SU-DHL-6 (cell line): ENCODE measurements at regions not wholly inside any gene's neighbourhood (a gene's known extent, or its start where the extent isn't known, plus 50 kb on each side); places are given as distances from the start of the nearest gene placed in this dataset.

Experiments used
- EZH2phosphoT487 ChIP-seq: fragments of 200-600 bp; sonication (generic), shearing (Covaris generic); conservative IDR thresholded peaks from 2 replicates; pipeline ENCODE4 v1.6.1; 2018; ENCODE audit warnings: mild to moderate bottlenecking, antibody characterized with exemption, low read length, moderate library complexity, mixed read lengths
- TF ChIP-seq, protein P1 (sequence below): fragments of 200-600 bp; sonication (generic); IDR thresholded peaks from one replicate; pipeline ENCODE4 v1.5.1; 2017; ENCODE audit warnings: antibody characterized with exemption, mild to moderate bottlenecking, low read length, moderate library complexity; ENCODE audit not compliant: insufficient read depth, poor library complexity, severe bottlenecking

DNA sequence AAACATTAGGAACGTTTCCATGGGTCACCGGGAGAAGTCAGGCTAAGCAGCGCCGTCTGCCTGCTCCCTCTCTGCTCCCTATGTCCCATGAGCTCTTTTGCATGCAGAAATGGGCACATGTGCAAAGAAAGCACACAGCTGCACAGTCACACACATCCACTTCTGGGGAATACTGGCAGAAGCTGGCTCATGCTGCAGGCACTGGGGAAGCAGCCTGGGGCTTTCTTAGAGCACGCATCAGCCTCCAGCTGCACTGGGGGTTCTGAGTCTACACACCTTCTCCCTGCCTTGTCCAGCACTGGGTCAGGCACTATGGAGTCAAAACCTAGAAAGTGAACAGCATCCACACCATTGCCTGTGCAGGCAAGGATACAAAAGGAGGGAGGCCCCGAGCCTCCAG is 76.1 kb upstream of the FOXQ1 start:
- TF ChIP-seq, protein P1, sequence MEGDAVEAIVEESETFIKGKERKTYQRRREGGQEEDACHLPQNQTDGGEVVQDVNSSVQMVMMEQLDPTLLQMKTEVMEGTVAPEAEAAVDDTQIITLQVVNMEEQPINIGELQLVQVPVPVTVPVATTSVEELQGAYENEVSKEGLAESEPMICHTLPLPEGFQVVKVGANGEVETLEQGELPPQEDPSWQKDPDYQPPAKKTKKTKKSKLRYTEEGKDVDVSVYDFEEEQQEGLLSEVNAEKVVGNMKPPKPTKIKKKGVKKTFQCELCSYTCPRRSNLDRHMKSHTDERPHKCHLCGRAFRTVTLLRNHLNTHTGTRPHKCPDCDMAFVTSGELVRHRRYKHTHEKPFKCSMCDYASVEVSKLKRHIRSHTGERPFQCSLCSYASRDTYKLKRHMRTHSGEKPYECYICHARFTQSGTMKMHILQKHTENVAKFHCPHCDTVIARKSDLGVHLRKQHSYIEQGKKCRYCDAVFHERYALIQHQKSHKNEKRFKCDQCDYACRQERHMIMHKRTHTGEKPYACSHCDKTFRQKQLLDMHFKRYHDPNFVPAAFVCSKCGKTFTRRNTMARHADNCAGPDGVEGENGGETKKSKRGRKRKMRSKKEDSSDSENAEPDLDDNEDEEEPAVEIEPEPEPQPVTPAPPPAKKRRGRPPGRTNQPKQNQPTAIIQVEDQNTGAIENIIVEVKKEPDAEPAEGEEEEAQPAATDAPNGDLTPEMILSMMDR = no peak
- no peak for TF ChIP-seq EZH2phosphoT487
